Astrocyte of the cerebellum (primary cell): ENCODE measurements at regions not wholly inside any gene's neighbourhood (a gene's known extent, or its start where the extent isn't known, plus 50 kb on each side); places are given as distances from the start of the nearest gene placed in this dataset.

ENCODE experiments used
- DNase-seq: peaks from one replicate; pipeline ENCODE4 v3.0.0-alpha.2; 2011; ENCODE audit warnings: low read depth
- H3K4me3 ChIP-seq: 2 replicates; pipeline ENCODE4 v1.5.1; 2011; ENCODE audit warnings: mild to moderate bottlenecking, low read depth, low read length, moderate library complexity
- in situ Hi-C: cut with HindIII; loops from 2 replicates; pipeline ENCODE4 v1.10.0; 2017; ENCODE audit warnings: low sequenced_read_pairs
- TF ChIP-seq, protein P1 (sequence below): IDR thresholded peaks from 2 replicates; pipeline ENCODE4 v1.5.1; 2012; ENCODE audit warnings: low read length, low read depth, moderate library complexity, mild to moderate bottlenecking; ENCODE audit errors: missing control alignments

DNA sequence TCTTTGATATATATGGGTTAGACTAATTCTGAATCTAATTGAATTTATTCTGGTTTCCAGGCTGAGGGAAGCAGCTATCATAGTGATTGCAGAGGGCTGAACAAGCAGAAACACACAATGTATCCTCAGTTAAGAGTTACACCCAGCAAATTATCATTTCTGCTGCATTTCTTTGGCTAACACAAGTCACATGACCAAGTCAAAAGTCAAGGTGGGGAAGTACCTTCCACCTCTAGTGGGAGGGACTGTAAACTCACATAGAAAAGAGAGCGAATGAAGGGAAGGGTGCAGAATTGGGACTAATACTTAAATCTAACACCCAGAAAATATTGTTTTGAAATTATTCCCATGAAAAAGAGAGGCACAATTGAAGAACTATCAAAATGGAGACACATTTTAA is 719.7 kb upstream of the MMS22L start:
- H3K4me3 ChIP-seq, result no peak overlapping the region
- TF ChIP-seq, protein P1, sequence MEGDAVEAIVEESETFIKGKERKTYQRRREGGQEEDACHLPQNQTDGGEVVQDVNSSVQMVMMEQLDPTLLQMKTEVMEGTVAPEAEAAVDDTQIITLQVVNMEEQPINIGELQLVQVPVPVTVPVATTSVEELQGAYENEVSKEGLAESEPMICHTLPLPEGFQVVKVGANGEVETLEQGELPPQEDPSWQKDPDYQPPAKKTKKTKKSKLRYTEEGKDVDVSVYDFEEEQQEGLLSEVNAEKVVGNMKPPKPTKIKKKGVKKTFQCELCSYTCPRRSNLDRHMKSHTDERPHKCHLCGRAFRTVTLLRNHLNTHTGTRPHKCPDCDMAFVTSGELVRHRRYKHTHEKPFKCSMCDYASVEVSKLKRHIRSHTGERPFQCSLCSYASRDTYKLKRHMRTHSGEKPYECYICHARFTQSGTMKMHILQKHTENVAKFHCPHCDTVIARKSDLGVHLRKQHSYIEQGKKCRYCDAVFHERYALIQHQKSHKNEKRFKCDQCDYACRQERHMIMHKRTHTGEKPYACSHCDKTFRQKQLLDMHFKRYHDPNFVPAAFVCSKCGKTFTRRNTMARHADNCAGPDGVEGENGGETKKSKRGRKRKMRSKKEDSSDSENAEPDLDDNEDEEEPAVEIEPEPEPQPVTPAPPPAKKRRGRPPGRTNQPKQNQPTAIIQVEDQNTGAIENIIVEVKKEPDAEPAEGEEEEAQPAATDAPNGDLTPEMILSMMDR, result no peak
- in situ Hi-C loops, result no loop called here
- no peak for DNase-seq

DNA sequence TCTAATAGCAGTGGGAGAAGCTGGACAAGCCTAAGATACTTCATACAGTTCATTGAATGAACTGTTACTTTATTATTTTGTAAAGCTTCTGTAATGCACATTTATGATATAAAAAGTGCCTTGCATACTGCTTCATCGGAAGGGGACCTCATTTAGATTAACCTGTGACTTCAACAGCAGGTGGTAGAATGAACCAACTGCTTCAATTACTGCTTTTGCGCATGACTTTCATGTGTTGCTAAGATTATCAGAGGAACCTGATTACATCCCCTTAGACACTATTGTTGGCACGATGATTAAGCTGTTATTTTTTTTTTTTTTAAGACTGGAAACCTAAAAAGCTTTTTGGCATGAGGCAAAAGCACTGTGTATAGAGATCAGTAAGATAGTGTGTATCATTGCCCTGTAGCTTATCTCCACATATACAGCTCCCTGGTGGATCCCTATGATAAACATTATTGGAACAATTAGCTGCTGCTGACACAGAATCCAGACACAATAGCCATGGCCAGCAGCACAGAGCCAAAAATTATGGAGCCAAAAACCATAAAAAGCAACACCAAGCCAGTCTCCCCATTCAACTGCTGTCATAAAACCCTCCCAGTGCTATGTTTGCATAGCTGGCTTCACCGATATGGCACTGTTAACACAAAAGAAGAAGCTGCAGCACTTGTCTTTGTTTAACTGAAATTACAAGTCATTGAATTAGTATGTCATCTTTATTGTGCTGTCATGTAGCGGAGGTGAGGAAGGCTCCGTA is 731.6 kb upstream of the MMS22L start:
- no peak for DNase-seq
- TF ChIP-seq, protein P1, result no peak
- H3K4me3 ChIP-seq, result no peak overlapping the region
- in situ Hi-C loops, result no loop called here

DNA sequence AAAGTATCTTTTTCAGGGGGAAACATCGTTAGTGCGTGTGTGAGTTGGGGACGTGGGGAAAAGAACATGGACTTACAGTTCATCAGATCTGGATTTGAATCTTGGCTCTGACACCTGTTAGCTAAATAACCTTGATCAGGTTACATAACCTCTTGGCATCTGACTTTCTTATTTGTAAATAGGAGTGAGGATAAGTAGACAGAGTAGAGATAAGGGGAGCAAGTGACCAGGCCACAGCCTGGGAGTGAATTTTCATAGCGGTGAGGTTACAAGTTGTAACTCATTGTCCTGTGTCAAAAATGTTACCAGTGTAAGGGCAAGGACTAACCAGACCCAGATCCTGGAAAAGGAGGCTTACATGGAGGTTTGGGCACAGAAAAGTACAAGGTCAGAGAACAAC is 733.5 kb upstream of the MMS22L start:
- H3K4me3 ChIP-seq, result no peak overlapping the region
- TF ChIP-seq, protein P1, result no peak
- in situ Hi-C loops, result no loop called here
- DNase-seq, result no peak

DNA sequence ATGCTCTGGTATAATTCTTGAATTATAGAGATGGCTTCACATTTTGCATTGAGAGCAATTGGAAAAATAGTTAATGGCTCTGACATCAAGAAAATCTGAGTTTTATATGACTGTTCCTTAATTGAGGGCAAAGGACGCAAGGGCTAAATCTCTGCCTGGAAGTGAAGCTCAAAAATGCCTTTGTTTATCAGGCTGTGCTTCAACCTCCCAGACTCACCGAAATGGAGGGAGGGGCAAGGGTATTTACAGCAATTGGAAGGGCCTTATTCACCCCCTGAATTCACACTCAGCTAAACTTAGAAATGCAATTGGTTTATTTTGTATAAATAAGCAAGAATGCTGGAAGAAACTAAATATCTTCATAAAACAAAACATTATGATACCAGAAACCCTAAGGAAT is 737.2 kb upstream of the MMS22L start:
- no peak for DNase-seq
- no peak overlapping the region for H3K4me3 ChIP-seq
- in situ Hi-C loops, result no loop called here
- TF ChIP-seq, protein P1, result no peak

DNA sequence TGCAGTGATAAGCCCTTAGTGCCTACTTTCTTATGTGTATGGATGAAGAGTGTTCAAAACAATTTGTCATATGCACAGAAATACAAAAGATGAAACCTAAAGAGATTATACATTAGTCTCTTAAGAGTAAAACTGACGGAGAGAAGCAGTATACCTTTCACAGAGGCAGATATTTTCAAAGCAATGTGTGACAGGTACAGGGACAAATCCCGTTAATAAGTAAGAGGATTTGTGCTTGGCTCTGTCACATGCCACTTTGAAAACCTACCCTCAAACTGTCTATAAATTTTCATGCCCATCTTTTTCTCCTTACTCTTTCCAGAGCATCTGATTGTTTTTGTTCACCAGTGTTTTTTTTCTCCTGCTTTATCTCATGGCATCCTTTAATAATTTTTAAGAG is 741.3 kb upstream of the MMS22L start:
- in situ Hi-C loops, result no loop called here
- no peak for DNase-seq
- H3K4me3 ChIP-seq, result no peak overlapping the region
- TF ChIP-seq, protein P1, result no peak

DNA sequence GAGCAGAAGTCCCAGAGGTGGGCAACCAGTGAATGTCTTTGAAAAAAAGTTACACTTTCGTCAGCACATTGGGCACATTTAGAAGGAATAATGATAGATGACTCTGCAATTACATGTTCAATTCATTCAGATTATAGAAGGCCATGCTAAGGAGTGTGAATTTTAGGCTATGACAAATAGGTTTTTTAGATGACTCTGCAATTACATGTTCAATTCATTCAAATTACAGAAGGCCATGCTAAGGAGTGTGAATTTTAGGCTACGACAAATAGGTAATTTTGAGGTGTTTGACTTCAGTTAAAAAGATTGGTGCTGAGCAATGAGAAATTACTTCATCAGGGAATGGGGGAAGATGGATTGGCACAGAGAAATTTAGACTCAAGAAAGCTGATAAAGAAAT is 744.9 kb upstream of the MMS22L start:
- no peak overlapping the region for H3K4me3 ChIP-seq
- TF ChIP-seq, protein P1, result no peak
- DNase-seq, result no peak
- in situ Hi-C loops, result no loop called here
